ENCODE measurements at regions not wholly inside any gene's neighbourhood (a gene's known extent, or its start where the extent isn't known, plus 50 kb on each side); places are given as distances from the start of the nearest gene placed in this dataset.

DNA sequence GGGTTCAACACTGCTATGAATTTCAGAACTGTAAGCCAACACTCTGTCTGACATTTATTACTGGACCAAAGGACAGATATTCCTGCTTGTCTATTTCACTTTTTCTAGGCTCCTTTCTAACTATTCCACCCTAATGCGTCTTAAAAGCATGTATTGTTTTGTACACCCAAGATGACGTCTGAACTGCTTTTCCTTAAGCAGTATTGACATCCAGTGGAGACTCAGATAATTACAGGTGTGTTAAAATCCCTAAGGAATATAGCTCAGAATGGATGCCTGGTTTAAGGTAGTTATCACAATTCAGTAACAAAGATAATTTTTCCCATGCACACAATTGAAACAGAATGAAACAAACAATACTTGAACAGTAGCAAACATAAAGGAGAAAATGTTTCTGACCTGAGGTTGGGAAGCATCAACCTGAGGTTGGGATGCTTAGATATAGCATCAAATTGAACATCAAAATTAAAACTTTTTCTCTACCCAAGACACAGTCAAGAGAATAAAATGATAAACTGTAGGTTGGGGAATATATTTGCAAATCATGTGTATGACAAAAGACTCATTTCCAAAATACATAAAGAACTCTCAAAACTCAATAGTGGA, 93.7 kb upstream of the PTPRR start:
- H3K4me1 Mint-ChIP-seq, result peaks cover 4% of the 10 kb centered on the region
- H3K4me3 Mint-ChIP-seq, result no peak overlapping the region
- no peak overlapping the region for H3K27ac Mint-ChIP-seq
- no peaks in the 10 kb centered on the region for H3K36me3 Mint-ChIP-seq
- DNase-seq (ENCODE audit: low spot score in 2 of 2, unreplicated experiment in 2 of 2), result no peak
- TF ChIP-seq, protein P1, sequence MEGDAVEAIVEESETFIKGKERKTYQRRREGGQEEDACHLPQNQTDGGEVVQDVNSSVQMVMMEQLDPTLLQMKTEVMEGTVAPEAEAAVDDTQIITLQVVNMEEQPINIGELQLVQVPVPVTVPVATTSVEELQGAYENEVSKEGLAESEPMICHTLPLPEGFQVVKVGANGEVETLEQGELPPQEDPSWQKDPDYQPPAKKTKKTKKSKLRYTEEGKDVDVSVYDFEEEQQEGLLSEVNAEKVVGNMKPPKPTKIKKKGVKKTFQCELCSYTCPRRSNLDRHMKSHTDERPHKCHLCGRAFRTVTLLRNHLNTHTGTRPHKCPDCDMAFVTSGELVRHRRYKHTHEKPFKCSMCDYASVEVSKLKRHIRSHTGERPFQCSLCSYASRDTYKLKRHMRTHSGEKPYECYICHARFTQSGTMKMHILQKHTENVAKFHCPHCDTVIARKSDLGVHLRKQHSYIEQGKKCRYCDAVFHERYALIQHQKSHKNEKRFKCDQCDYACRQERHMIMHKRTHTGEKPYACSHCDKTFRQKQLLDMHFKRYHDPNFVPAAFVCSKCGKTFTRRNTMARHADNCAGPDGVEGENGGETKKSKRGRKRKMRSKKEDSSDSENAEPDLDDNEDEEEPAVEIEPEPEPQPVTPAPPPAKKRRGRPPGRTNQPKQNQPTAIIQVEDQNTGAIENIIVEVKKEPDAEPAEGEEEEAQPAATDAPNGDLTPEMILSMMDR (IDR thresholded peaks at IDR 0.05; ENCODE audit: unreplicated experiment), result peak; percentile 20
- no peaks in the 10 kb centered on the region for H3K9me3 Mint-ChIP-seq
- peaks cover 5% of the 10 kb centered on the region for H3K27me3 Mint-ChIP-seq (ENCODE audit: low read depth)

DNA sequence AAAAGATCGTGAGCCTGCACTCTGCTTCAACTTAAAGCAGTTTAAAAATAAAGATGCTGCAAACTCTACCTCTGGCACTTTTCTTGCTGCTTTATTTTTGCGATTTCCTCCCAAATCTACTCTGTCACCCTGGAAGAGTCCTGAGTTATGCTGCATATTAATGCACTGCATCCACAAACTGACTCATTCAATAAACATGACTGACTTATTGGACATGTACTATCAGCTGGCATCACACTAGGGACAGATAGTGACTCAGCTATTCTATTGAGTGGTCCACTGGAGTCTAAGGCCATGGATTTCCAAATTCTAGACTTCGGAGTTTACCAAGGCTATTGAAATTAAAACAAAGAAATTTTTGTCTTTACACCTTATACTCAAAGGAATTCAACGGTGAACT, 90.7 kb upstream of the PTPRR start:
- Mint-ChIP-seq H3K9me3 (no peaks in the 10 kb centered on the region), H3K27ac (no peak overlapping the region), H3K4me3 (no peak overlapping the region), H3K27me3 (ENCODE audit: low read depth) (peaks cover 2% of the 10 kb centered on the region), H3K36me3 (no peaks in the 10 kb centered on the region), H3K4me1 (peaks cover 4% of the 10 kb centered on the region)
- TF ChIP-seq, protein P1 (IDR thresholded peaks at IDR 0.05; ENCODE audit: unreplicated experiment), result no peak
- DNase-seq (ENCODE audit: low spot score in 2 of 2, unreplicated experiment in 2 of 2), result no peak

DNA sequence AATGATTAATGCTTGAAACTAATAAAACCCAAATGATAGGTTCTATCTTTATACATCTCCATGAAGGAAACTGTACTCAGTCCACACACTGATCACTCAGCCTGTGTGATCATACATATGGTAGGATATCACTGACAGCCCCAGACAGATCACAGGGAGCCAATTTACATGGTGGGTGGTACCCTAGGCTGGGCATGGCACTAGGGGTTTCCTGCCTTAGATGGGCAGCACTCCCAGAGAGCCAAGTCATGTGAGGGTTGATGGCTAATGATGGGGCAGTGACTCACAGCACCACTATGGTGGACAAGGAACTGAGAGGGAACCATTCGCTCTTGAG, 89.6 kb upstream of the PTPRR start:
- Mint-ChIP-seq H3K27ac (no peak overlapping the region), H3K36me3 (no peaks in the 10 kb centered on the region), H3K27me3 (ENCODE audit: low read depth) (no peaks in the 10 kb centered on the region), H3K4me1 (peaks cover 4% of the 10 kb centered on the region), H3K9me3 (no peaks in the 10 kb centered on the region), H3K4me3 (no peak overlapping the region)
- TF ChIP-seq, protein P1 (IDR thresholded peaks at IDR 0.05; ENCODE audit: unreplicated experiment), result no peak
- DNase-seq (ENCODE audit: low spot score in 2 of 2, unreplicated experiment in 2 of 2), result no peak

DNA sequence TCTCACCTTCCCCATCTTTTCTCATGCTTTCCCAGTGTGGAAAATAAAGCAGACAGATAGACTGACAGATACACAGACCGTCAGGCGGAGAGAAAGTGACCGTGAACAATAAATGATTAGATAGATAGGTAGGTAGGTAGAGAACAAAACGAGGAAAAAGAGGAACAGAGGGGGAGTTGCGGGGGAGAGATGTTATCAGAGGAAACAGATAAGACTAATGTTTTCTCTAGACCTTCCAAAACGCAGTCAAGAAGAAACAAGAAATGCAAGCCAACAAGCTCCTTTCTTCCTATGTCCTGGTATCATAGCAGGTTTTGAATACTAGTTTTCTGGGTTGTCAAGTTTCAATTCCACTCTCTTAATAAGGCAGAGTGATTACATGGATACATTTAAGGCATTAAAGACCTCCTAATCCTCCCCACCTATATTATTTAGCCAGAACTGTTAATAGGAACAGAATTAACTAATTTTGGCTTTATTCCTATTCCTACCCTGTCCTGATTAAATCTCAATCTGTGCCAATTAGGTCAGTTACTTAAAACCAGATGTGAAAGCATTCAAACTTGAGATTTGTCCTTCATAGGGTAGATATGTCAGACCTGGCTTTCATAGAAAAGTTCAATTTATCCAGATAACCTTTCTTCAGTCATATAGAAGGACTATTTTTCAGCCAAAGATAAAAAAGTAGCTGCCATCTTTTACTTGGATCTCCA, 89.0 kb upstream of the PTPRR start:
- peaks cover 4% of the 10 kb centered on the region for H3K4me1 Mint-ChIP-seq
- no peak overlapping the region for H3K27ac Mint-ChIP-seq

DNA sequence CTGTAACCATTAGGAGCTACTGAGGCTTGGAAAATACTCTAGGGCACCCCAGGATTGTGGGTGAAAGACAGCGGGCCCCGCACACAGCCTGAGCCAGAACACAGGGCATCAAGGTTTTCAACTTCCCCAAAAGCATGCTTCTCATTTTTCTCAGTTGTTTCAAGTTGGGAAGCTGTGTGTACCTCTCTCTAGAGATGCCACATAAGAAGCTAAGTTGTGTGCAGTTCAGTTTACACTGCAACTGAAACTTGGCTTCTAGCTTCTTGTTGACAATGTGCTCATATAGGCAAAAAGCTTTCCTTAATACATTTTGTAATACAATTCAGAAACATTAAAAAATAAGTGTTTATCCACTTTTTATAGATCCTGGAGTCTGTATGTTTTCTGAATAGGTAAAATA, 88.1 kb upstream of the PTPRR start:
- Mint-ChIP-seq H3K27me3 (ENCODE audit: low read depth) (no peaks in the 10 kb centered on the region), H3K4me3 (no peak overlapping the region), H3K9me3 (no peaks in the 10 kb centered on the region), H3K27ac (no peak overlapping the region), H3K4me1 (peaks cover 4% of the 10 kb centered on the region), H3K36me3 (no peaks in the 10 kb centered on the region)
- DNase-seq (ENCODE audit: low spot score in 2 of 2, unreplicated experiment in 2 of 2), result no peak
- TF ChIP-seq, protein P1 (IDR thresholded peaks at IDR 0.05; ENCODE audit: unreplicated experiment), result no peak

More for the DNA sequence above, 89.0 kb upstream of the PTPRR start:
- Mint-ChIP-seq H3K4me3 (no peak overlapping the region), H3K27me3 (ENCODE audit: low read depth) (no peaks in the 10 kb centered on the region), H3K36me3 (no peaks in the 10 kb centered on the region), H3K9me3 (no peaks in the 10 kb centered on the region)
- DNase-seq (ENCODE audit: low spot score in 2 of 2, unreplicated experiment in 2 of 2), result no peak
- TF ChIP-seq, protein P1 (IDR thresholded peaks at IDR 0.05; ENCODE audit: unreplicated experiment), result no peak

Measured in mesothelial cell of epicardium (in vitro differentiated cells).